GM18508 (cell line): ENCODE measurements at regions not wholly inside any gene's neighbourhood (a gene's known extent, or its start where the extent isn't known, plus 50 kb on each side); places are given as distances from the start of the nearest gene placed in this dataset.
"Not testable (repeated sequence)": the region's sequence is repeated elsewhere in the genome, so short reads cannot be mapped to it uniquely, and the experiment has no call there.

Experiments used
- ATAC-seq: cut with Tn5 transposase; IDR thresholded peaks from one replicate; pipeline ENCODE4 v1.9.1; 2021; ENCODE audit warnings: moderate number of reproducible peaks; ENCODE audit not compliant: insufficient read depth, unreplicated experiment

DNA sequence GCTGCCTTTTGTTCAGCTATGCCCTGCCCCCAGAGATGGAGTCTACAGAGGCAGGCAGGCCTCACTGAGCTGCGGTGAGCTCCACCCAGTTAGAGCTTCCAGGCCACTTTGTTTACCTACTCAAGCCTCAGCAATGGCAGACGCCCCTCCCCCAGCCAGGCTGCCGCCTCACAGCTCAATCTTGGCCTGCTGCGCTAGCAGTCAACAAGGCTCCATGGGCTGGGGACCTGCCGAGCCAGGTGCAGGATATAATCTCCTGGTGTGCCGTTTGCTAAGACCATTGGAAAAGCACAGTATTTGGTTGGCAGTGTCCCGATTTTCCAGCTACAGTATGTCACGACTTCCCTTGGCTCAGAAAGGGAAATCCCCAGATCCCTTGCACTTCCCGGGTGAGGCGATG lies 862.0 kb downstream of the GRID1 start:
- not testable (repeated sequence) for ATAC-seq

DNA sequence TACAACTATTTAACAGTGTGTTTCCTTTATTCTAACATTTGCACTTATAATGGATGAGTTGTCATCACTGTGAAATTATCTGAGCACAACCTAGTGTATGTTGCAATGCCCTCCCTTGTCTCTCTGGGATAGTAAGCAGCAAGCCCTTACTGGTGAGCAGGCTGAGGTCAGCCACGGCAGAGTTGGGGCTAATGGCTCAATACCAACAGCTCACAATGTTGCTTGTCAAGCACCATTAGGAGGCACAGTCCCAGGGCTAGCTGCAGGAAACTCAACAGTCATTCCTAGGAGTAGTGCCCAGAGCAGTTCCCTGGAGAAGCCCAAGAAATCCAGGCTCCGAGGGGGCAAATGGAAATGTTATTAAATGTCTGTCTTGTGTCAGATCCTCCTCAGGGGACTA lies 858.4 kb downstream of the GRID1 start:
- no peak for ATAC-seq

DNA sequence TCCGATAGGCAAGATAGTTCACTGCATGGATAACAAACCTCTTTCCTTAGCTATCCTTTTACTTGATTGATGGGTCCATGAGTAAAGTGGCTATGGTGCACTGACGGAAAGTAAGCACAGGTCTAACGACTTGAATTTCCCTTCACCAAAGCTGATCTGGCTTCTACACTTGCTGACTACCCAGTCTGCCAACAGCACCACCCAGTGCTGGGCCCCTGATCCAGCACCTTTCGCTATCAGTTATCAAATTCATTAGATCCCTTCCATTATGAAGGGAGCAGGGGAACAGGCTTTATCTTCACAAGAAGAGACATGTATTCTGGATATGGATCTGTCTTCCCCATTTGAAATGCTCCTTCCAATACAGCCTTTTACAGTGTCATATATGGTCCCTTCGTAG lies 855.9 kb downstream of the GRID1 start:
- ATAC-seq, result no peak

DNA sequence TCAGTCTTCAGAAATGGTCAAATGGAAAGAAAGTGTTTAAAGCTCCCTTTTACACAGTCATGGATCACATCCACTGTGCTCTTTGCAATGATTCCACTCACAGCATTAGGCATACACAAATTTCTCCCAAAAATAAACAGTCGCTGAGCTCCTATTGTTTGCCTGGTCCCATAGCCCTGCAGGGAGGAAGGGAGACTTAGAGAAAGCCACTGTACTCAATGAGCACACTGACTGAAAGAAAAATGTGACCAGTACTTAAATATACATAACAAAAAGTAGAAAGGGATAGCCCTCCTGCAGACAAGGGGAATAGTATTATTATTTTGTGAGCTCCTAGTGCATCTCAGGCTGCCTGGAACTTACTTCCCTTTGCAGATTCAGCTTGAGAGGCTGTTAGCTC lies 853.2 kb downstream of the GRID1 start:
- no peak for ATAC-seq

DNA sequence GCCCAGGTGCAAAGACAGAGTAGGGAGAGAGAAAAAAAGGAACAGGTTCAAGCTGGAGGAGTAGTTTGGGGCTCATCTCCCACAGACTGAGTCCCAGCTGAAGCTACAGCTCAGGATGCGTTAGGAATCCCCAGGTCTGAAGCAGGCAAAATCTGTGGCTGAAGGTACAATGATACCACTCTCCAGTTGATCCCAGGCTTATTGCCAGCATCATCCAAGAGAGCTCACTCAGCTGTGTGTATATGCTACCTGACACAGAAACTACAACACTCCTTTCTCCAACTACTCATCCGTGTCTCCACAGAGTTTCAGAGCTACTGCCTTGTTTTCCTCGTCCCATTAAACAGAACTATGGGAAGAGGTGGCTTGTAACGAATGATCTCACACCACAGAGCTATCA lies 851.3 kb downstream of the GRID1 start:
- ATAC-seq, result no peak

DNA sequence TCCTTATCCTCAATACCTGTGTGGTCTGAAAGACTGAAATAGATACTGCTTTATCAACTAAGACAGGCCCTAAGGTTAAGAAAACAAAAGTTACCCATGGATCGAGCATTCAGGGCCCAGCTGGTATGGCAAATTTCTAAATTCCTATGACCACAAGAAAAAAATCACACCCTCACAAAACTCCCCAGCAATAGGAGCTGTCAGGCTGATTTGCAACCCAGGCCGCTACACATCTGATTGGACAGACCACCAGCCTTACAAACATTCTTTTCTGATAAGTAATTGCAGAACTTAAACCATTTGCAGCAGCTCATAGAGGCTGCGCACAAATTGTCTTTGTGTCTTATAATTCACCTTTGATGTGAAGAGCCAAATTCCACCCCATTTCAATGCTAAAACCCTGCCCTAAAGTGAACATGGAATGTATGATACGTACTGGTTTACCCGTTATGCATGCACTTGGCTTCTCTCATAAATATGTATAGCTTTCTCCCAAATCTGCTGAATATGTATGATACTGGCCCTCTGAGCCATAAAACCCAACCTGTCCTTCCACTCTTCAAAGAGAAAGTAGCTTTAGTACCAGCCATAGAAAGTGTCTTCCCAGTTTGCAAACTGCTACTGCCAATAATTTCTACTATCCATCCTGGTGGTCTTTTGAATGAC lies 842.5 kb downstream of the GRID1 start:
- ATAC-seq, result no peak

DNA sequence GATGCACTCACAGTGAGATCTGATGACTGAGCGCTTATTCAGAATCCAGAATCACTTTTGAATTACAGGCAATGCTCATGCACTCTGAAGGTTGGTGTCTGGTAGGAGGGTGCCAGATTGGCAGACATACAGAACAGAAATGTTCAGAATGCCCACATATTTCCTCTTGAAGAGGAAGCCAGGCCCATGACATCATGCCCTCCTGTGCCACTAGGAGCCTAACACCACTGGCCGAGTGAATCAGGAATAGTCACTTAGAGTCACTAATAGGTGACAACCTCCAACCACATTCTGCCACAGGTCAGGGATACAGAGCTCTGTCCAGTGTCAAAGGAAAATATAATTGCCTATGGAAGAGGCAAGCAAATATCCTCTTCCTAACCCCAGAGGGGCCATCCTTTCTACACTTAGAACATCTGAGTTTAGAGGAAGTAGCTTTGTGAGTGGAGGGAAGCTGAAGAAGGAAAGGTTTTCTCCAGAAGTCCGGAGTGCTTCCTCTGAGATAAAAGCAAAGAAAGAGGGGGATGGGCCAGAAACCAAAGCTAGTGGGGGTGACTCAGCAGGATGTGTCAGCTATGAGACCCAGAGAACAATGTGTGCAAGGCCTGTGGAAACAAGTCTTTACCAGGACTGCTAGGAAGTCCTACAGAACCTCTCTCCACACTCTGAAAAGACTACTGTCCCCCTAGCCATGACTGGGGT lies 838.8 kb downstream of the GRID1 start:
- ATAC-seq, result no peak

DNA sequence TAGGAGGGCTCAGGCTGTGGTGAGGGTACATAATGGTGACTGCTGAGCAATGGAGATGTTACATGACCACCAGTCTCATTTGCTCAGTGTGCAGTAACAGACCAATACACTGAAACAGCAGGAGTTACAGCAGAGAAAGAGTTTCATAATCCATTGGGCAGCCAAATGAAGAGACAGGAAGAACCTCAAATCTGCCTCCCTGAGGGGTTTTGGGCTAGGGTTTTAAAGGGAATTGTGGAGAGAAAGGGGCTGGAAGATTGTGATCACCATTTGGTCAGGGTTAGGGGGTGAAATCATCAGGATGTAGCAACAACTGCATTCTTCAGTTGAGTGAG lies 838.3 kb downstream of the GRID1 start:
- no peak for ATAC-seq

DNA sequence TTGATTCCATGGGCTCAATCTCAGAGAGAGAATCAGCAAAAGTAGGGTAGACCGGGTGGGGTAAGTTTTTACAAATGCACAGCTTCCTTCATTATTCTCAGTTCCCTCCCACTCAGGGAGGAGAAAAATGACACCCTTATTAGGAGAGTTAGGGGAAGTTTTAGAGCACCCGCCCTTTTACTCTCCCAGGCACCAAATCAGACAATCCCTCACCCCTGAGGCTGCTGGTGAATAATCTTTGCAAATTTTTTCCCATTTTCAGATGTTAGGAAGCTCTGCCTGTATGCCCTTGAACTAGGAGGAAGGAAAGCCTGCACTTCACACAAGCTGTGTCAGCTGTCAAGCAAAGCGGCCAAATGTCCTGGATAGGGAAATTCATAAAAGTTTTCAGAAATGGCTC lies 834.9 kb downstream of the GRID1 start:
- no peak for ATAC-seq

DNA sequence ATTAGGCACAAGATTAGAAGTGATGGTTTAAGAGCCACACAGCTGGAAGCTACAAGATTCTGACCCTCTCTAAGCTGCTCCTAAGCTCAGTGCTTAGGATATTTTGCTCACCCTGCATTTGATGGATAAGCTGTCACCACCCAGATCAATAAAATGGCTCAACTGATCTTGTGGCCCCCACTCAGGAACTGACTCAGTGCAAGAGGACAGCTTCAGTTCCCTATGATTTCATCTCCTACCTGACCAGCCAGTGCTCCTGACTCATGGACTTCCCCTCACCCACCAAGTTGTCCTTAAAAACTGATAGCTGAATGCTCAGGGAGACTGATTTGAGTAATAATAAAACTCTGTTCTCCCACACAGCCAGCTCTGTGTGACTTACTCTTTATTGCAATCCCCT lies 833.8 kb downstream of the GRID1 start:
- ATAC-seq, result no peak

DNA sequence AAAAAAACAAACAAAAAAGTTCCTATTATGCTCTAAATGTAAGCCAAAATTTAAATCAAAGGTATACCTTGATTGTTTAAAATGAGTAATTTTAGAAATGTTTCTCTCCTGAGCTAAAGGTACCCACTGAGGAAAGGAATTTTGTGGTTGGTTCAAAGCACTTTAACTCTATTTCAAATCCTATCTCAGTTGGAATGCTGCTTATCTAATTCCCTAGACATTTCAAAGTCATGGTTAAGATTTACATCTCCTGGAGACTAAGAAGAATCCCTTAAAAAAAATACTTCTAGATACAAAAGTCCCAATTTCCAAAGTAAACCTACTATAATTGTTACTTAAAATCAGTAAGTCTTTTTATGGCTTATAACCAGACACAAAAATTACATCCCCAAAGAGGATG lies 830.7 kb downstream of the GRID1 start:
- ATAC-seq, result no peak

DNA sequence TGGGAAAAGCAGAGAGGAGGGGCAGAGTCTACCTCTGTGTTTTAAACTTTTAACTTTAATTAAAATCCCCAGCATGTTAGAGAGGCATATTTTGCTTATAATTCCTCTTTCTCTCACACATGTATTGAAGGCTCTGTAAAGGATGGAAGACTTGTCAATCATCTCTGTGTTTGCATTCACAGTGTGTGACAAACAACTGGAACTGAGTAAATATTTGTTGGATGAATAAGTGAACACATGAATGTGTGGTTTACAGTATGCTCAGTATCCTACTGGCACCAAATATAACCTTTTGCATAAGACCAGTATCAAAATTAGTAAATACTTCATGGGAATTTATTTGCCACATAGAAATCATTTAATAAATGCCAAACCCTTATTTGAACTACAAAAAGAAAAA lies 829.0 kb downstream of the GRID1 start:
- ATAC-seq, result no peak

DNA sequence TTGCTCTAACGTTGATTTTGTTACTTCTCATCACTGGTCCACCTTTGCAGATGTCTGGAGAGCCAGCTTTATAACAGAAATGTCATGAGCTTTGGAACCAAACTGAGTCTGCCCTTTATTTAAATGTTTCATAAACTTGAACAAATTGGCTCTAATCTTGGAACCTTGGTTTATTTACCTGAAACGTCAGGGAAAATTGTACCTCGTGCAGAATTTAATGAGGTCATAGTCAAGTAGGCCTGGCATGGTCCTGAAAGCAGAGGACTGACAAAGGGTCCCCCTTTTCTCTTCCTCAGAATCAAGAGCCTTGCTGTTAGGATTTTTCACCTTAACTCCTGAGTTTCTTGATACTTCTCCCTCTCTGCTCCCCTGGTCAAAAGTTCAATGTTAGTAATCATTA lies 828.0 kb downstream of the GRID1 start:
- no peak for ATAC-seq

DNA sequence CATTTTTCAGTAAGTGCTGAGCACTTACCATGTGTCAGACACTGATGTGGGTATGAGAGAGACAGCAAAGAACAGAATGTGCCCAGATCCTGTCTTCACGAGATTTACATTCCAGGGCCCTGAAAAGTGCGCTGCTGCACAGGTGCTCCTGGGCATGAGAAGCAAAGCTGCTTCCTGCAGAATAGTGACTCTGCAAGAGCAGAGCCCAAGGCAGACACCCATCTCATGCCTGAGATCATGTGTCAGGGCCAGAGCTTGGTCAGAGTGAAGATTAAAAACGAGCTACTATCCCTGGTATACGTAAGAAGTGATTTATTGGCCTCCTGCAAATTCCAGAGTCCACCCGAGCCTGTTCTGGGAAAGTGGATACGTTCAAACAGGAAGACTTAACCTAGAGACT lies 824.4 kb downstream of the GRID1 start:
- ATAC-seq, result no peak

DNA sequence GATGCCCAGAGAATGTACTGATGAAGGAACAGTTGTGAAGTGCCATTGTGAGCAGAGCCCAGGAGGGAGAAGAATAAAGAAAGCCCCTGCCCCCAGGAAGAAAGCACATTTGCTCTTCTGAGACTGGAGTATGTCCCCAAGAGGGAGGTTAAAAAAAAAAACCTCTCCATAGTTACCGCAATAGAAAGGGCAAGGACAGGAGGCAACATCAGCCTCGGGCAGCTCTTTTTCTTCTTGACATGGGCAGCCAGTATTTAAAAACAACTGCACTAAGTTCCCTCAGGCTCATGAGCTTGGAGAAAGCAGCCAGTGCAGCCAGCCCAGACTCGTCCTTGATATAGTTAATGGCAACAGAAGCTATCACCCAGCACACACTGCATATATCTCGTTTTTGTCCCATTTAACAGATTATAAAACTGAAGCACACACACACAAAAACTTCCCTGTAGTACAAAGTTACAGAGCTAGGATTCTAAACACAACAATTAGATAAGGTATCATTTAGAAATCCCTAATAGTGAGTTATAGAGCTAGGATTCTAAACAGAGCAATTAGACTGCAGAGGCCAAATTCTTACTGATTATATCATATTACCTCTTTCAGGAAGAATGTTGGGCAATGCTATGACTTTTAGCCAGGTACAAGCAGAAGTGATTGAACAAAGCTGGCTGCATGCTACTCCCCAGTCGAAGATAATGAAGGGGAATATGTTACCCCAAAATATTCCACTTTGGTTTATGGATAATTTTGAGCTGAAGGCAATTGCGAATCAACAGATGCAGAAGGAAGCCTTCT lies 823.5 kb downstream of the GRID1 start:
- no peak for ATAC-seq

DNA sequence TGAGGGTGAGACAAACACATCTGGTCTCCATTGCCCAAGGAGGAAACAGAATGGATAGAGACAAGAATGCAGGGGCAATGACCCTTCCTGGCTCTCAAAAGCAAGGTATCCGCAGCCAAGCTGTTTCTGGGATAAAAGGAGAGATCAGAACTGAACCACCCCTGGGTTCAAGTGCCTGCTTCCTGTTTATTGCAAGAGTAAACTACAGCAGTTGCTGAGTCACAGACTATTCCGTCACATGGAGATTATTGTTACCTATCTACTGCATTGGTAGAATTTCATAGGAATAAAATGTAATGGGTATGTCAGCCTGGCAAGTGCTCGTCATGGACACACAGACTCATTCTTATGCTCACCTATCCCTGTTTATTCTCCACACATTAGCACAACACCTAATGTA lies 821.6 kb downstream of the GRID1 start:
- no peak for ATAC-seq

DNA sequence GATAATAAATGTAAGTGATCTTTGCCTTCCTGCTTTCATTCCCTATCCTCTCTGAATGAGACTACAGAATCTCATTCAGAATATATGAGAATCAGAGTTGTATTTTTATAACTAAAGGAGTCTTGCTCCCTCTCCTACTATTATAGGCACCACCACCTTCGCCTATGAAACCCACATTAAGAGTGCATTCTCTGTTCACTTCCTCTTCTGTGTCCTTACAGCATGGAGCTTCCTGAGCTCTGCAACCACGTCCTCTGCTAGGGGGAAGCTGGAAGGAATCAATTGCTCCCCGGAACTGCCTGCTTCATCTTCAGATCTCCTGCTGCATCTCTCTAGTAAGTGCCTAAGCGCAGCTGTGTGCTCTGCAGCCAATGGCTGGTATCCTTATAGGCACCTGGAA lies 820.7 kb downstream of the GRID1 start:
- no peak for ATAC-seq

DNA sequence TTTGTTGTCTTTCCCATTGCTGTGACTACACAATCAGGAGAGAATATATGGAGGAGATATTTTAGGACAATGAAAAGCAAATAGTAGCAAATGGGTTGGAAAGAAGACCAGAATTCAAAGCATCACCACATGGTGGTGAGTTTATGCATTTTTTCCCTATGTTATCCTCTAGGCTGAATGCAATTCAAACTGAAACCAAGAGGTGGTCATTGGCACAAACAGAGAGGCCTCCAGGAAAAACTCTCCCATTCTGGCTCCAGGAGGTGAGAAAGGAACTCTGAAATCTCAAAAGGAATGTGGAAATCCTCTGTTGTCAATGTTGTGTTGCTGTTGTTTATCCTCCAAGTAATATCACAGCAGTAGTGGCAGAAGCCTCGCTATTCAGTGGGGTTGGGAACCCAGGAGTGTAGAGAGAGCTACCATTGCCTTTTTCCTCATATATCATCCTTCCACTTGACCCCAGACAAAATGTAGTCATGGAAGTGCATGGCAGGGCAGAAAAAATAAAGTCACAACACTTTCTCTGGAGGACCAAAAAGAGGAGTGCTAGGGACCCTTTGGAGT lies 819.1 kb downstream of the GRID1 start:
- ATAC-seq, result no peak

DNA sequence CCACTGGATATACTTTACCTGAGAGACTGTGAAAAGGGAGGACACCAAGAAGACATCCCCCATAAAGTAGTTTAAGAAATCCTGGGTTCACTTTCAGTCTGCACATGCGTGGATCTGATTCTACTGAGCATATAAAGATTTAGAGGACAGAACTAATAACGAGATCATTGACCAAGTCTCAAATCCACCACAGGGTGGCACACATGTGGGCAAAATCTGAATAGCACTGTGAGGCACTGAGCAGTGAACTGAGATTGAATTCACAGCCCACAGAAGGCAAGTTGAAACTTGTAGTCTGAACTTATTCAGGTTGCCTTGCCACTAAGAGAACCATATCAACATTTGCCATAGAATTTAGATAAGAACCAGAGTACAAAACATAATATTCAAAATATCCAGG lies 818.6 kb downstream of the GRID1 start:
- peak; percentile 83 for ATAC-seq
